ENCODE measurements at regions not wholly inside any gene's neighbourhood (a gene's known extent, or its start where the extent isn't known, plus 50 kb on each side); places are given as distances from the start of the nearest gene placed in this dataset.

- no peak for TF ChIP-seq CTCF (conservative IDR thresholded peaks at IDR 0.05)
- no peak for TF ChIP-seq ZFX (IDR thresholded peaks at IDR 0.05)
Observed at GRCh38 chr1:238738892-238739291, 647.5 kb upstream of the CHRM3 start.
